ENCODE measurements at regions not wholly inside any gene's neighbourhood (a gene's known extent, or its start where the extent isn't known, plus 50 kb on each side); places are given as distances from the start of the nearest gene placed in this dataset.

DNA sequence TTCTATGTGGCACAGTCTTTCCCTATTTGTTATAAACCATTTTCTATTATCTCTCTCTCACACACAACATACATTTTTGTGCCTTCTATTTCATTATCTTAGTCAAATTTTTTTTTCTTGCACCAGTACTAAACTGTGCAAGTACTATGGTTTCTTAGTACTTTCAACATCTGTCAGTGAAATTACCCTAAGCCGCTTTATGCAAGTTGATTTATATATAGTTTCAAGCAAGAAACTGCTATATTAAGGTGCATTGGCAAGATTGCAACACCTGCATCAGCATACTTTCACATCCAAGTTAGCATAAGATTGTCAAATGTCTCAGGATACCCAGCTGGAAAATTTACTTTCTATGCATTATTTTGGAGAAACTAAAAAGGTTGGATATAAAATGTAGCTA, 180.2 kb upstream of the FSTL5 start:
- no peak for DNase-seq

DNA sequence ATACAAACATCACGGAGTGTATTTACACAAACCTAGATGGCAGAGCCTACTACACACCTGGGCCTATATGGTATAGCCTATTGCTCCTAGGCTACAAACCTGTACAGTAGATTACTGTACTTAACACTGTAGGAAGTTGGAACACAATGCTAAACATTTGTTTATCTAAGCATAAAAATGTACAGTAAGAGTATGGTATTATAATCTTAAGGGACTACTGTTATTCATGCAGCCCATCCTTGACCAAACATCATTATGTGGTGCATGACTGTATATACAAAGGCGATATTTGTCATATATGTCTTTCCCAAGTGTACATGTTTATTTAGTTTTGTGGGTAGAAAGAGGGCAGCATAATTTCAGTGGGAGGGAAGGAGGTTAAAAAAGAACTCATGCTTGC, 177.7 kb upstream of the FSTL5 start:
- DNase-seq: no peak

DNA sequence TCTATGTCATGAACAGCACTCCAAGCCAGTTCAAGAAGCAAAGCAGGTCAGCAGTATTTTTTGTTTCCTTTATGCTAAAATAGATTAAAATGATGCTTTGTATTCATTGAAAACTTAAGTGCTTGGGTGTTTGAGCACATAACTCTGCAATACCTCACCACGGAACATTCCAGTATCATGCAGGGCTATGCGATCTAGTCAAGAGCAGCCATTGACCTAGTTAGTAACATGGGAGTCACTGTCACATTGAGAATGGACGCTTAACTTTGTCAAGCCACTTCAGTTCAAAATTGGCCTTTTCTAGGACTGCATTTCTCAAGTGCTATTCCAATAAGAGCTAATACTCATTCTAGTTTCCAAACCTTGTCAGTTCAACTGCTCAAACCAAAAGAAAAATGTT, 160.1 kb upstream of the FSTL5 start:
- DNase-seq: no peak

DNA sequence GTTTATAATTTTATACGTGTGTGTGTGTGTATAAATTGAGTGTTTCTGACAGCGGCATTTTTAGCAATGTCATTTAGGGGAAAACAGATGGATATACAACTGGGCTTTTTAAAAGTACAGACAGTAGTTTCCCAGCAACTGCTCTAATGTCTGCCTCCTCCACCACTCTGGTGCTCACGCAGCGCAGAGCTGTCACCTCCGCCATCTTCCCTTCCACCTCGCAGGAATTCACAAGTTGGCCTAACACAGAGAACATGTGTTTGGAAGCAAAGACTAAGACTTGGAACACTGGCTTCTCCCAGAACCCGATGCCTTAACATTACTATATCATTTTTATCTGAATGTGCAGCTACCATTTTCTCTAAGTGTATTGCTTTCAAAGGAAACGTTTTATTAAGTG, 158.3 kb upstream of the FSTL5 start:
- no peak for DNase-seq

DNA sequence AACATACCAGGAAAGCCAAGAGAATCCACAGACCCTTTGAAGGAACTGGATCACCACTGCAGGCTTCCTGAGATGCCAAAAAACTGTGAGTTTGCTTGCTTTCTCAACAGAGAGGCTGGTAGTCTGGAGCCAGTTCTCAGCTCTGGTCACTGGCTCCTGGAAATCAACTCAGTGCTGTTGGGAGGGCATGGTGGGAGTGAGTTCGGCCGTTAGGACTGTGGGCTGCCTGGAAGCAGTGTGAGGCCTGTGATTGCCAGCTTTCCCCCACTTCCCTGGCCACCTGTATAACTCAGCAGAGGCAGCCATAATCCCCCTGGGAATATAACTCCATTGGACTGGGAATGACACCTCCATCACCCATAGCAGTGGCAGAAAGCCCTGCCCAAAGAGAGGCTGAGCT, 122.0 kb upstream of the FSTL5 start:
- no peak for DNase-seq

DNA sequence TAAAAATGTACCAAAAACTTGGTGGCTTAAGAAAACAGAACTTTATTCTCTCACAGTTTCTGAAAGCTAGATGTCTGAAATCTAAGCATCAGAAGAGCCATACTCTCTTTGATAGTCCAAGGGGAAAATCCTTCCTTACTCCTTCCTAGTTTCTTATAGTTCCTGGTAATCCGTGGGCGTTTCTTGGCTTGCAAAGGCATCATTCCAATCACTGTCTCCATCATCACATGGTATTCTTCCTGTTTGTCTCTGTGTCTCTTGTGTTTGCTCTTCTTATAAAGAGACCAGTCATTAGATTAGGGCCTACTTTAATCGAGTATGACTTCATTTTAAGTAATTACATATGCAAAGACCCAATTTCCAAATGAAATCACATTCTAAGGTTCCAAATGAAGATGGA, 118.9 kb upstream of the FSTL5 start:
- no peak for DNase-seq

DNA sequence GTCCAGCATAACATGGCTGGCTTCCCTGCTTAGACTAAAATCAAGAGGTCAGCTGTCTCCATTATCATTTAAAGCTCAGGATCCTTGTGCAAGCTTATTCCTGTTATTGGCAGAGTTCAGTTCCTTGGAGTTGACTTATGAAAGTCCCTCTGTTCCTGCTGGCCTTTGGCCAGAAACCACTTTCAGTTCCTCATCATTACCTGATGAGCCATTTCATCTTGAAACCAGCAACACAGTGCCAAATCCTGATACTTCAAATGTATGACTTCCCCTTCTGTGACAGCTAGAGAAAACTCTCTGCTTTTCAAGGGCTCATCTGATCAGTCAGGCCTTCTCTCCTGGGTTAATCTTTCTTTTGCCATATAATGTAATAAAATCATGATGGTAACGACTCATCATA, 110.6 kb upstream of the FSTL5 start:
- no peak for DNase-seq

DNA sequence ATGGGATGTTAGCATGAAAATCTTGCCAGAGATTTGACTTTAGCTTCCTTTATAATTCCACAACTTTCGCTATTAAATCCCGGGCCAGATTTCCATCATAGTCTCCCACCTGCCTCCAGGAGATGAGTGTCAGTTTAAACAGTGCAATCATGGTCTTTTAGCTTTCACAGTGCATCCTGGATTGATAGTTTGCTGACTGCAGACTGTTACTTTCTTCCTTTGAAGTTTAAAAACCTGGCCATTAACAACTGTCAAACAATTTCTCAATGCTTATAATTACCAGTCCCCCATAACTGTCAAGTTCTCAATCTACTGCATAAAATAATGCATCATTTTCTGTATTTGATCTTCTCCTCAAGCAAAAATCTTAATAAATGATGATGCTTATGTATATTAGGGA, 108.4 kb upstream of the FSTL5 start:
- DNase-seq: no peak

DNA sequence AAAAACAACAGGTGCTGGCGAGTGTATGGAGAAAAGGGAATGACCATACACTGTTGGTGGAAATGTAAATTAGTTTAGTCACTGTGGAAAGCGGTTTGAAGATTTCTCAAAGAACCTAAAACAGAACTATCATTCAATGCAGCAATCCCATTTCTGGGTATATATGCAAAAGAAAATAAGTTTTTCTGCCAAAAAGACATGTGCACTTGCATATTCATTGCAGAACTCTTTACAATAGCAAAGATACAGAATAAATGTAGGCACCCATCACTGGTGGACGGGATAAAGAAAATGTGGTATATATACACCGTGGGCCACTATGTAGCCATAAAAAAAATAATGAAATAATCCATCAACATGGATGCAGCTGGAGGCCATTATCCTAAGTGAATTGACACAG, 105.1 kb upstream of the FSTL5 start:
- DNase-seq: no peak

DNA sequence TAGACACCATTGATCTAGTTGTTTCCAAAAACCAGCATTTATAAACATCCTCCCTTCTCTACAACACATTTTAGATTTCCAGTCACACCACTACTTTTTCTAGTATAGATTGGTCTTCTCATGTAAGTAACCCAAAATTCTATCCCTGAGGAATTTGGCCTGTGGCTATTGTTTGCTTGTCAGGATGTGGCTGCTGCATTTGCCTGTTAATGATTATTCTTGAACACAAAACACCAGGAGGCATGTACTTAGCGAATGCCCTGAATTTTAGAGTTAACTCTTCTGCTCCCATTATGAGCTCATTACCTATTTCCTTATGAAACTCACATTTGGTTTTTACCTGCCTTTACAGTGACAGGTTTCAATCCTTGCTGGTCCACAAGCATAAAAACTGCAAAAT, 102.0 kb upstream of the FSTL5 start:
- no peak for DNase-seq

DNA sequence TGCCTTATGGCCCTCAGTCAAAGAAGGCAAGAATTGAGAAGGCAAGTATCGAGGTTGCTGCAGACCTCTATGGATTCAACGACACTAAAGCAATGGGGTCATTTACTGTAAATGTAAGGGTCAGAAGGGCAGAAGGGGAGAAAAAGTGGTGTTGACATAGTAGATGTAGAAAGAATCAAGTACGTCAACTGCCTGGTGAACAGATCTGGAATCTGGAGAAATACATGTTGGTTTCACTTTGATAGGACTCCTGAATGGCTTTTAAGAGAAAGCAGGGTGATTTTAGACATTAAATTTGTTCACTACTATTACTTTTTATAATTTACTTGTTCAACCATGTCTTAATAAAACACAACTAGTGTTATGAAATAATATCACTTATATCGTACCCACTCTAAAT, 81.3 kb upstream of the FSTL5 start:
- DNase-seq: no peak

DNA sequence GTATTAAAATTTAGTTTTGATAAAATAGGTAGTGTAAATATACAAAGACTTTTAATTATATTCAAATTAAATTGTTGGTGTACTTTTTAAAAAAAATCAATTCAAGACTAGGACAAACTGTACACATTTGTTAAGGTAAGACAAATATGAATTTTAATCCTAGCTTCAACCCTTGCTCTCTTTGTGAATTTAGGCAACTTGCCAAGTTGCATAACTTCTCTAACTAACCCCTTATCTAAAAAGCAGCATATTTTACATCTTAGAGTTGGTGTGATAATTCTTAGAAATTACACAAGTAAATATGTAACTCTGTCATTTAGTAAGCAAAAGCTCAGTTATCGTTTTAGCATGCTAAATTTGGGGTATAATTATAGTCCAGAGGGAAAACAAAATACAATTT, 78.1 kb upstream of the FSTL5 start:
- no peak for DNase-seq

DNA sequence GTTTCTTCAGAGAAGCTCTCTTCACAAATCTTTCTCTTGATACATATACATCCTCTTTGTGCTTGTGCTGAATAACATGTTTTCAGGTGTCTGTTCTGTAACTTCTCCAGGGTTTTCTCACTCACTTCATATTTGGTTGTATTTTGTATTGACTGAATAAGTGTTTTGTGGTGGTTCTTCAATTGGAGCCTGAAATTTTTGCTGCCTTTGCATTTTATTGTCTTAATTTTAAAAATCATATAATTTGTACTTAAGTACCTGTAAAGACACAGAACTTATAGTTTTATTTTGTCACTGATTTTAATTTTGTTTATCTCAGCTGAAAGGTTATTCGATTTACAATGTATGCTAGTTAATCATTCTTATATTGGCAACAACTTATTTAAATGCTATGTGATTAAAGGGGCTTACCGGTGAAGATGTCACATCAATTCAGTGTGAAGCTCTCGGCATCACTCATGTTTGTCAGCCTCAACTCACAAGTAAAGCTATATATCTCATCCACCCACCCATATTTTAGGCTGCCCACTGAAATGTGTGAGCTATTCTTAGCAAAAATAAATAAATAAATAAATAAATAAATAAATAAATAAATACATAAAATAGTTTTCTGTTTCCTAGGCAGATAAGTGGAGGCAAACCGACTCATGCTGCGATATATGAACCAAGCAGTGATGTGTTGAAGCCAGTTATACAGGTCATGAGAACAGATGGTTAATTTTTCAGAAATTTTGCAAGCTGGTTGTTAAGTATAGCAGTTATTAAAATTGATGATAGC, 76.4 kb upstream of the FSTL5 start:
- no peak for DNase-seq

DNA sequence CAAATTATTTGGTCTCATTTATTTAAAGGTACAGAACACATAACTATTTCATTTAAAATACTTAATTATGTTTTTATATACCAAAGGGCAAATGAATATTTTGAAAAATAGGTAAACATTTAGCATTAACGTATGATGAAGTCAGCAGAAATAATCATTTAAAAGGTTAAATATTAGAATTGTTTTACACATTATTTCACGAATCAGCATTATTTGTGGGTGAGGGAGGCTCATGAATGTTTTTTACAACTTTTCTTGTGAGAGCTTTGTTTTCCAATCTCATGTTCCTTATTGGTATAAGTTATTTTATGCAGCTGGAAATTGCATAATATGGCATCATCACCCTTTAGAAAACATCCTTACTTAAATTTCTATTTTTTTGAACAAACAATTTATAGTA, 73.9 kb upstream of the FSTL5 start:
- DNase-seq: no peak

DNA sequence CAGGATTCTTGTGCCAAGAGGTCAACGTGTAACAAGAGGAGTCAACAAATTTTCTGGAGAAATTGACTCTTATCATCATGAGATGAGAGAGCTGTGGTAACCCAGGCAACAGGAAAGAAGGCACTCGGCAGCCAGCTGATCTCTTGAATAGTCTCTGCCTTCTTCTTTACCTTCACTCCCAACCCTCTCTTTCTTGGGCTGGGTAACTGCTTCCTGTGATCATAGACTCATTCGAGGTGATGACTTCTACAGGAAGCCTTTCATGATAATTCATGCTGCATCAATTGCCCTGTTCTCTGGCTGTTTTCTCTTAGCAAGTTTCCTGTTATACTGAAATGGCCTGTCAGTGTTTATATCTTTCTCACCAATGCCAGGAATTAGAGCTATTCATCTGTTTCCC, 70.8 kb upstream of the FSTL5 start:
- no peak for DNase-seq

DNA sequence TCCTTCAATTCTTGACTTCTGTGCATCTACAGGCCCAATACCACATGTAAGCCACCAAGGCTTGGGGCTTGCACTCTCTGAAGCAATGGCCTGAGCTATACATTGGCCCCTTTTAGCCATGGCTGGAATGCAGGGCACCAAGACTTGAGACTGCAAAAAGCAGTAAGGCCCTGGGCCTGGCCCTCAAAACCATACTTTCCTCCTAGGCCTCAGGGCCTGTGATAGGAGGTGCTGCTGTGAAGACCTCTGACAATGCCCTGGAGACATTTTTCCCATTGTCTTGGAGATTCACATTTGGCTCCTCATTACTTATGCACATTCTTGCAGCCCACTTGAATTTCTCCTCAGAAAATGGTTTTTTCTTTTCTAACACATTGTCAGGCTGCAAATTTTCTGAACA, 68.5 kb upstream of the FSTL5 start:
- no peak for DNase-seq

DNA sequence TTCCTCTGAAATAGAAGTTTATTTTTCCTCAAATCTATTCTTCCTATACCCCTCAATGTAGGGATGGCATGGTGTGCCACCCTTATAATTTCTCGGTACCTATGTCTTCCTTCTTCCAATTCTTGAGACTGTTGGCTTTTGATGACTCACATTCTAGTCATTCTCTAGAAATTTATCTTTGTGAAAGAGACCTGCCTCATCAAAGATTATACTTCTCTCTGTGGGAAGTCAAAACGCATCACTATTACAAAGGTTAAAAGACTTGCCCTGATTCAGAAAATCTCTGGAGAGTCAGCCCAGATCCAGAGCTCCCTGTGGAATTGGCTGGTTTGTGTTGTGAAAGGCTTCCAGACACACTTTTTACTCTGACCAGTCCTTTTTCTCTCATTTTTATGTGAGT, 65.9 kb upstream of the FSTL5 start:
- DNase-seq: no peak

DNA sequence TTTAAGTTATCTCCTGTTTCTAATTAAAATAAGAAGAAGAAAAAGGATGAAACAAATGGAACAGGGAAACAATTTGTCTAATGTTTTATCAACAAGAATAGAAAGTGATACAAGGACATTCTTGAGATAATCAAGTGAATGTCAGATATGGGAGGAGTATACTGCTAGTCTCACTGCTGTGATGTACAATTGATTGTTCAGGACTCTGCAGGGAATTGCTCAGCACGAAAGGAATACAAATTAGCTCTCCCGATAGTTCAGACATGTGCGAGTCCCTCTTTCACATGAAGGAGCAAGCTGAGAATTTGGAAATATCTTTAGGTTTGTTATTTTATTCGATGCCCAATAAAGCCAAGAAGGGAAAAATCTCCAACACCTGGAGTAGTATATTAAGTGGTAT, 57.3 kb upstream of the FSTL5 start:
- no peak for DNase-seq

Measured in right forelimb (tissue), 1 donor.